Osteoblast (primary cell): ENCODE measurements at regions not wholly inside any gene's neighbourhood (a gene's known extent, or its start where the extent isn't known, plus 50 kb on each side); places are given as distances from the start of the nearest gene placed in this dataset.

Experiments used
- DNase-seq: peaks from one replicate; pipeline ENCODE4 v3.0.0; 2011; ENCODE audit warnings: low spot score, mixed read lengths; ENCODE audit not compliant: insufficient read length; ENCODE audit errors: missing footprints
- H2AFZ ChIP-seq: 2 replicates; pipeline ENCODE4 v1.6.0; 2011; ENCODE audit warnings: mild to moderate bottlenecking, low read length
- H3K27ac ChIP-seq: 2 replicates; pipeline ENCODE4 v1.5.1; 2011; ENCODE audit warnings: mild to moderate bottlenecking, low read depth, low read length, moderate library complexity
- H3K27me3 ChIP-seq: 2 replicates; pipeline ENCODE4 v1.6.0; 2012; ENCODE audit warnings: mild to moderate bottlenecking, control low read depth, inconsistent platforms, low read length, moderate library complexity; ENCODE audit not compliant: insufficient read depth
- H3K36me3 ChIP-seq: 2 replicates; pipeline ENCODE4 v1.5.1; 2011; ENCODE audit warnings: mild to moderate bottlenecking, low read length, control low read depth, moderate library complexity; ENCODE audit not compliant: insufficient read depth
- H3K4me1 ChIP-seq: 2 replicates; pipeline ENCODE4 v1.5.1; 2011; ENCODE audit warnings: mild to moderate bottlenecking, low read length, control low read depth, moderate library complexity; ENCODE audit not compliant: insufficient read depth
- H3K4me2 ChIP-seq: 2 replicates; pipeline ENCODE4 v1.6.0; 2011; ENCODE audit warnings: mild to moderate bottlenecking, low read length; ENCODE audit not compliant: insufficient read depth
- H3K4me3 ChIP-seq: fragments of 200-600 bp; sonication (generic); 3 replicates; pipeline ENCODE4 v1.5.1; 2012; ENCODE audit warnings: mild to moderate bottlenecking, low read length, inconsistent platforms; ENCODE audit not compliant: insufficient read depth
- H3K79me2 ChIP-seq: 2 replicates; pipeline ENCODE4 v1.6.0; 2012; ENCODE audit warnings: mild to moderate bottlenecking, low read length, control low read depth, inconsistent platforms; ENCODE audit not compliant: insufficient read depth
- H3K9me3 ChIP-seq: 2 replicates; pipeline ENCODE4 v1.5.1; 2011; ENCODE audit warnings: low read depth, low read length, control low read depth
- H4K20me1 ChIP-seq: 2 replicates; pipeline ENCODE4 v1.6.0; 2012; ENCODE audit warnings: mild to moderate bottlenecking, low read length, control low read depth; ENCODE audit not compliant: insufficient read depth
- CTCF ChIP-seq: IDR thresholded peaks from 2 replicates; pipeline ENCODE4 v1.5.1; 2011; ENCODE audit warnings: mild to moderate bottlenecking, low read depth, low read length, moderate library complexity; ENCODE audit errors: extremely low read depth

- no peaks in the 10 kb centered on the region for H3K4me1 ChIP-seq
- H2AFZ ChIP-seq: no peak overlapping the region
- H3K9me3 ChIP-seq: no peaks in the 10 kb centered on the region
- no peaks in the 10 kb centered on the region for H4K20me1 ChIP-seq
- H3K79me2 ChIP-seq: no peaks in the 10 kb centered on the region
- peaks cover 74% of the 10 kb centered on the region for H3K27me3 ChIP-seq
- H3K27ac ChIP-seq: no peak overlapping the region
- no peak for TF ChIP-seq CTCF
- no peak overlapping the region for H3K4me3 ChIP-seq
- no peak for DNase-seq
- no peaks in the 10 kb centered on the region for H3K36me3 ChIP-seq
- no peak overlapping the region for H3K4me2 ChIP-seq
These were observed 85.8 kb downstream of the HIF1AN start for GRCh38 chr10:100621360-100622205.

GRCh38 chr10:100622946-100623345, 87.2 kb downstream of the HIF1AN start:
- Histone ChIP-seq H3K4me2 (no peak overlapping the region), H3K4me1 (no peaks in the 10 kb centered on the region), H3K9me3 (no peaks in the 10 kb centered on the region), H3K27me3 (peaks cover 67% of the 10 kb centered on the region), H3K27ac (no peak overlapping the region), H3K36me3 (no peaks in the 10 kb centered on the region), H3K4me3 (no peak overlapping the region), H2AFZ (no peak overlapping the region), H4K20me1 (no peaks in the 10 kb centered on the region), H3K79me2 (no peaks in the 10 kb centered on the region)
- no peak for TF ChIP-seq CTCF
- no peak for DNase-seq

GRCh38 chr10:100623521-100624230, 87.9 kb downstream of the HIF1AN start:
- Histone ChIP-seq H4K20me1 (no peaks in the 10 kb centered on the region), H3K4me1 (no peaks in the 10 kb centered on the region), H3K4me3 (no peak overlapping the region), H3K4me2 (no peak overlapping the region), H3K79me2 (no peaks in the 10 kb centered on the region), H3K27ac (no peak overlapping the region), H3K36me3 (no peaks in the 10 kb centered on the region), H3K27me3 (peaks cover 67% of the 10 kb centered on the region), H2AFZ (no peak overlapping the region), H3K9me3 (no peaks in the 10 kb centered on the region)
- TF ChIP-seq CTCF: no peak
- DNase-seq: peak; percentile 66

- Histone ChIP-seq H3K79me2 (no peaks in the 10 kb centered on the region), H3K9me3 (no peaks in the 10 kb centered on the region), H3K27ac (no peak overlapping the region), H3K4me2 (no peak overlapping the region), H2AFZ (no peak overlapping the region), H3K4me3 (no peak overlapping the region), H4K20me1 (no peaks in the 10 kb centered on the region), H3K4me1 (no peaks in the 10 kb centered on the region), H3K36me3 (no peaks in the 10 kb centered on the region), H3K27me3 (peaks cover 63% of the 10 kb centered on the region)
- no peak for TF ChIP-seq CTCF
- peak; percentile 69 for DNase-seq
These were observed 88.6 kb downstream of the HIF1AN start for GRCh38 chr10:100624298-100624697.
